HL-60 (cell line): ENCODE measurements at regions not wholly inside any gene's neighbourhood (a gene's known extent, or its start where the extent isn't known, plus 50 kb on each side); places are given as distances from the start of the nearest gene placed in this dataset.
"Not testable (repeated sequence)": the region's sequence is repeated elsewhere in the genome, so short reads cannot be mapped to it uniquely, and the experiment has no call there.

Experiments
- CTCF ChIP-seq: IDR thresholded peaks from one replicate; pipeline ENCODE4 v1.5.1; 2011; ENCODE audit warnings: low read length, control low read depth, inconsistent platforms; ENCODE audit not compliant: insufficient read depth
- GABPA ChIP-seq: IDR thresholded peaks from 2 replicates; pipeline ENCODE4 v1.6.1; 2012; ENCODE audit warnings: low read depth

- not testable (repeated sequence) for TF ChIP-seq CTCF, GABPA
Measured at GRCh38 chr2:8561692-8562091, 120.2 kb upstream of the ID2 start.
